ENCODE measurements at regions not wholly inside any gene's neighbourhood (a gene's known extent, or its start where the extent isn't known, plus 50 kb on each side); places are given as distances from the start of the nearest gene placed in this dataset.

GRCh38 chrX:39690541-39691415 lies 407.0 kb downstream of the BCOR start:
- TF ChIP-seq CTCF (IDR thresholded peaks at IDR 0.05 in 2 of 3, conservative IDR thresholded peaks at IDR 0.05 in 1 of 3; ENCODE audit: borderline replicate concordance in 1 of 3, insufficient read depth in 1 of 3, low read depth in 2 of 3, low read length in 2 of 3), result no peak
- no peak for TF ChIP-seq SRF (IDR thresholded peaks at IDR 0.05; ENCODE audit: low read depth)
- no peak for TF ChIP-seq EZH2 (IDR thresholded peaks at IDR 0.05)

Measured in HCT116 (cell line).